Caco-2 (cell line): ENCODE measurements at regions not wholly inside any gene's neighbourhood (a gene's known extent, or its start where the extent isn't known, plus 50 kb on each side); places are given as distances from the start of the nearest gene placed in this dataset.

ENCODE experiments used
- BruUV-seq: library from RNA; stranded (reverse); fragments of 400-500 nt; replicated peaks from 2 replicates; lab custom pipeline; 2021; lab: Mats Ljungman, UMichigan
- CTCF ChIA-PET: fragments of 300-600 bp; sonication (Branson Sonifier 250); formaldehyde crosslinking; loops from one replicate; lab custom pipeline; 2022; ENCODE audit warnings: antibody characterized with exemption; lab: Charles Lee
- POLR2A ChIA-PET: fragments of 300-600 bp; sonication (Branson Sonifier 250); formaldehyde crosslinking; loops from one replicate; lab custom pipeline; 2022; ENCODE audit warnings: antibody characterized with exemption; lab: Charles Lee
- DNase-seq, 2 experiments: peaks; one replicate each; pipeline versions ENCODE4 v3.0.0 to v3.0.0-alpha.2; 2020 to 2022
- H3K27me3 ChIP-seq: replicated peaks from 2 replicates; pipeline ENCODE4 v1.6.0; 2011; ENCODE audit warnings: low read length; ENCODE audit not compliant: control insufficient read depth, insufficient read depth
- H3K36me3 ChIP-seq: 2 replicates; pipeline ENCODE4 v1.5.1; 2011; ENCODE audit warnings: low read length; ENCODE audit not compliant: control insufficient read depth, insufficient read depth
- H3K4me1 ChIP-seq: fragments of 250-450 bp; sonication (Bioruptor Pico); 2 replicates; pipeline ENCODE4 v1.5.1; 2020; ENCODE audit warnings: mild to moderate bottlenecking
- H3K4me3 ChIP-seq: 2 replicates; pipeline ENCODE4 v1.5.1; 2011; ENCODE audit warnings: low read depth, mild to moderate bottlenecking, control low read depth, low read length
- H3K9me3 ChIP-seq: fragments of 250-450 bp; sonication (Bioruptor Pico); 2 replicates; pipeline ENCODE4 v1.5.1; 2020; ENCODE audit warnings: mild to moderate bottlenecking, moderate library complexity
- H3K27ac Mint-ChIP-seq: one replicate; pipeline ENCODE4 v1.8.0; 2022; ENCODE audit warnings: mixed read lengths; ENCODE audit not compliant: unreplicated experiment
- H3K27me3 Mint-ChIP-seq: one replicate; pipeline ENCODE4 v1.8.0; 2022; ENCODE audit warnings: mixed read lengths; ENCODE audit not compliant: insufficient read depth, unreplicated experiment
- H3K36me3 Mint-ChIP-seq: one replicate; pipeline ENCODE4 v1.8.0; 2022; ENCODE audit warnings: mild to moderate bottlenecking, mixed read lengths; ENCODE audit not compliant: insufficient read depth, unreplicated experiment
- H3K4me1 Mint-ChIP-seq: one replicate; pipeline ENCODE4 v1.8.0; 2022; ENCODE audit warnings: low read depth, mixed read lengths; ENCODE audit not compliant: unreplicated experiment
- H3K4me3 Mint-ChIP-seq: one replicate; pipeline ENCODE4 v1.8.0; 2022; ENCODE audit warnings: mild to moderate bottlenecking, moderate library complexity, mixed read lengths; ENCODE audit not compliant: unreplicated experiment
- H3K9me3 Mint-ChIP-seq: one replicate; pipeline ENCODE4 v1.8.0; 2022; ENCODE audit warnings: mixed read lengths; ENCODE audit not compliant: unreplicated experiment
- intact Hi-C: fragments of 100-400 bp; cut with micrococcal nuclease; formaldehyde crosslinking; loops from one replicate; pipeline ENCODE4 v1.10.0; 2022; ENCODE audit not compliant: unreplicated experiment
- TF ChIP-seq, protein P1 (sequence below), 2 experiments: fragments of 200-600 bp in 1 of 2; IDR thresholded peaks; 1 replicate in 1 of 2; 2 replicates in 1 of 2; pipeline versions ENCODE4 v1.5.1 to v1.8.0; 2011 to 2022; ENCODE audit warnings: antibody characterized with exemption in 1 of 2, control low read depth in 1 of 2, inconsistent platforms in 1 of 2, low read depth in 1 of 2, low read length in 1 of 2, mild to moderate bottlenecking in 1 of 2, moderate library complexity in 1 of 2; ENCODE audit not compliant: insufficient read depth in 1 of 2, severe bottlenecking in 1 of 2, unreplicated experiment in 1 of 2

DNA sequence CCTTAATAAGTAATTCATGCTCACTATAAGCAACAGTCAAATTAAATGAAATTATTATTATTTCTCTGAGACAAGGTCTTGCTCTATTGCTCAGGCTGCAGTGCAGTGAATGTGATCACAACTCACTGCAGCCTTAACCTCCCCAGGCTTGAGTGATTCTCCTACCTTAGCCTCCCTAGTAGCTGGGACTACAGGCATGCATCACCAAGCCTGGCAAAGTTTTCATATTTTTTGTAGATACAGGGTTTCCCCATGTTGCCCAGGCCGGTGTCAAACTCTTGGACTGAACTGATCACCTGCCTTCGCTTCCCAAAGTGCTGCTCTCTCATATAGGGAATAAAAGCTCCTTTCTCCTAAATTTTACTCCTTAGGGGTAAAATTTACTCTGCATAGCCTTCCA lies 74.9 kb upstream of the GAREM1 start:
- H3K4me3 ChIP-seq: no peak overlapping the region
- no peaks in the 10 kb centered on the region for H3K36me3 ChIP-seq
- no peak for DNase-seq
- Mint-ChIP-seq H3K9me3 (no peaks in the 10 kb centered on the region), H3K4me3 (no peak overlapping the region), H3K4me1 (no peaks in the 10 kb centered on the region), H3K27me3 (no peaks in the 10 kb centered on the region), H3K36me3 (no peaks in the 10 kb centered on the region), H3K27ac (no peak overlapping the region)
- ChIA-PET CTCF (no interaction called here), POLR2A (no interaction called here)
- BruUV-seq: no TSS peak
- H3K27me3 ChIP-seq: no peaks in the 10 kb centered on the region
- no peaks in the 10 kb centered on the region for H3K9me3 ChIP-seq
- H3K4me1 ChIP-seq: no peaks in the 10 kb centered on the region
- intact Hi-C loops: no loop called here
- TF ChIP-seq, protein P1, sequence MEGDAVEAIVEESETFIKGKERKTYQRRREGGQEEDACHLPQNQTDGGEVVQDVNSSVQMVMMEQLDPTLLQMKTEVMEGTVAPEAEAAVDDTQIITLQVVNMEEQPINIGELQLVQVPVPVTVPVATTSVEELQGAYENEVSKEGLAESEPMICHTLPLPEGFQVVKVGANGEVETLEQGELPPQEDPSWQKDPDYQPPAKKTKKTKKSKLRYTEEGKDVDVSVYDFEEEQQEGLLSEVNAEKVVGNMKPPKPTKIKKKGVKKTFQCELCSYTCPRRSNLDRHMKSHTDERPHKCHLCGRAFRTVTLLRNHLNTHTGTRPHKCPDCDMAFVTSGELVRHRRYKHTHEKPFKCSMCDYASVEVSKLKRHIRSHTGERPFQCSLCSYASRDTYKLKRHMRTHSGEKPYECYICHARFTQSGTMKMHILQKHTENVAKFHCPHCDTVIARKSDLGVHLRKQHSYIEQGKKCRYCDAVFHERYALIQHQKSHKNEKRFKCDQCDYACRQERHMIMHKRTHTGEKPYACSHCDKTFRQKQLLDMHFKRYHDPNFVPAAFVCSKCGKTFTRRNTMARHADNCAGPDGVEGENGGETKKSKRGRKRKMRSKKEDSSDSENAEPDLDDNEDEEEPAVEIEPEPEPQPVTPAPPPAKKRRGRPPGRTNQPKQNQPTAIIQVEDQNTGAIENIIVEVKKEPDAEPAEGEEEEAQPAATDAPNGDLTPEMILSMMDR (IDR thresholded peaks at IDR 0.05; ENCODE audit: insufficient read depth in 1 of 2, low read depth in 1 of 2, low read length in 1 of 2, severe bottlenecking in 1 of 2, unreplicated experiment in 1 of 2): no peak

DNA sequence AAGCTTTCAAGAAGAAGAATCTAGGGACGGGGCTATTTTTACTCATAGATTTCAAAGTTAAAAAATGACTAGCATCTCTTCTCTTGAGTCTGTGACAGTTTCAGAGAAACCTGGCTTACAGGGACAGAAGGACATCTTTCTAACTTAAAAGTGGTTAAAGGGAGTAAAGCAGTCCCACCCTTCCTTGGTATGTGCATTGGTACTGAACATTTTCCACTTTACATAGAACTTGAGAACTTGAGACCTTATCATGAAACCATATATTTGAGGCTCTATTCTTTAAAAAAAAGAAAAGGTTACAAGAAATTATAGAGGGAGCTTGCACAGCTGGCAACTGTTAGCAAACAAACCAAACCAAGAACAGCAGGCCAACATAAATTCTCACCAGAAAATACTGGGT lies 73.4 kb upstream of the GAREM1 start:
- Mint-ChIP-seq H3K27ac (no peak overlapping the region), H3K36me3 (no peaks in the 10 kb centered on the region), H3K27me3 (no peaks in the 10 kb centered on the region), H3K4me1 (no peaks in the 10 kb centered on the region), H3K9me3 (no peaks in the 10 kb centered on the region), H3K4me3 (no peak overlapping the region)
- no peaks in the 10 kb centered on the region for H3K9me3 ChIP-seq
- CTCF ChIA-PET: no interaction called here
- no peaks in the 10 kb centered on the region for H3K27me3 ChIP-seq
- no peaks in the 10 kb centered on the region for H3K4me1 ChIP-seq
- intact Hi-C loops: no loop called here
- no peaks in the 10 kb centered on the region for H3K36me3 ChIP-seq
- BruUV-seq: no TSS peak
- H3K4me3 ChIP-seq: no peak overlapping the region
- TF ChIP-seq, protein P1 (IDR thresholded peaks at IDR 0.05; ENCODE audit: insufficient read depth in 1 of 2, low read depth in 1 of 2, low read length in 1 of 2, severe bottlenecking in 1 of 2, unreplicated experiment in 1 of 2): no peak
- DNase-seq: no peak
- POLR2A ChIA-PET: no interaction called here

DNA sequence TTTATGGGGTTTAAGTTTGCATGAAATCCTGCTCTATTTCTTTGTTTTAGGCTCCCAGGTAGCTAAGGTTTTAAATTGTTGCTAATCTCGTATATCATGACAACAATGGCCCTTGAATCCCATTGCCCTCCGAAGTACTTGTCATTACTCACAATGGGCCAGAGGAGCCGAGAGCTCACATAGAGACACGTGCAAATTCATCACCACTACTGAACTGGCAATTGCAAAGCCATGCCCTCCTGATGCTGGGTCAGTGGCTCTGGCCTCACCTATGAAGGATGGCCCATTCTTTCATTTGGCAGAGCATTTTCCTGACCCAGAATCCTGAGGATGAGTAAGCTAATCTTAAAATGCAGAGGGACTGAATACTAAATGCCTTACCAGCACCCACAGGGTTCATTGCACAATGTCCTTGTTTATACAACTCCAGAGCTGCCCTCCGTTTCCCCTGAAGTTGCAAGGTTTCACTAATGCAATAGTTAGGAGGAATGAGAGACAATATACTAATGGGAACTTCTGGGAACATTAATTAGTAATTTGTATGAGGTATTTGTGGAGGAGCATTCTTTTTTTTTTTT lies 71.6 kb upstream of the GAREM1 start:
- no peak overlapping the region for H3K4me3 ChIP-seq
- no peaks in the 10 kb centered on the region for H3K9me3 ChIP-seq
- no peak overlapping the region for H3K27ac Mint-ChIP-seq
- POLR2A ChIA-PET: no interaction called here
- H3K9me3 Mint-ChIP-seq: no peaks in the 10 kb centered on the region
- TF ChIP-seq, protein P1 (IDR thresholded peaks at IDR 0.05; ENCODE audit: insufficient read depth in 1 of 2, low read depth in 1 of 2, low read length in 1 of 2, severe bottlenecking in 1 of 2, unreplicated experiment in 1 of 2): no peak
- no peaks in the 10 kb centered on the region for H3K4me1 ChIP-seq
- intact Hi-C loops: no loop called here
- no peaks in the 10 kb centered on the region for H3K36me3 Mint-ChIP-seq
- no peaks in the 10 kb centered on the region for H3K36me3 ChIP-seq
- H3K27me3 Mint-ChIP-seq: no peaks in the 10 kb centered on the region
- BruUV-seq: no TSS peak
- H3K4me1 Mint-ChIP-seq: no peaks in the 10 kb centered on the region
- CTCF ChIA-PET: no interaction called here
- no peaks in the 10 kb centered on the region for H3K27me3 ChIP-seq
- DNase-seq: no peak
- H3K4me3 Mint-ChIP-seq: no peak overlapping the region
